ENCODE measurements at regions not wholly inside any gene's neighbourhood (a gene's known extent, or its start where the extent isn't known, plus 50 kb on each side); places are given as distances from the start of the nearest gene placed in this dataset.

GRCh38 chr1:103162360-103162759, 54.0 kb upstream of the COL11A1 start:
- no peak for DNase-seq (ENCODE audit: low read depth, low spot score)

DNA sequence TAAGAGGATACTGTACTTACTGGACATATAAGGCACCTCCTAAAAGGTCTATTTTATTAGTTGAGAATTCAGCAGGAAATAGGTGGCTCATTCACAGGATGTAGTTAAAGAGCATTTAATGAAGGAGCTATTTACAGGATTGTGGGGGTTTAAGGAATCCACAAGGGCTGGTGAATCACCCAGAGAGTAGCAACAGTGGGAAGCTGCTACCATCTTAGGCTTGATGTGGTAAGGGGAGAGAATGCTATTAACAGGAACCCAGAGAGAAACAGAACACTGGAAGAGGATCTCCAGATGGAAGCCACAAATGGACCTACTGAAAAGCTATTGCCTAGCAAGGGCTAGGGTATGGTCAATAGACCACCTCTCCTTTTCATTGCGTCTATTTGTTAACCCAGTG, 52.0 kb upstream of the COL11A1 start:
- no peak for DNase-seq (ENCODE audit: low read depth, low spot score)

All from smooth muscle cell of the brain vasculature (primary cell).